OCI-LY7 (cell line): ENCODE measurements at regions not wholly inside any gene's neighbourhood (a gene's known extent, or its start where the extent isn't known, plus 50 kb on each side); places are given as distances from the start of the nearest gene placed in this dataset.

ENCODE experiments used
- EZH2phosphoT487 ChIP-seq: fragments of 200-600 bp; sonication (generic); IDR thresholded peaks from 2 replicates; pipeline ENCODE4 v1.6.1; 2018; ENCODE audit warnings: low read depth, borderline replicate concordance, mild to moderate bottlenecking, mixed run types, antibody characterized with exemption, low read length, moderate library complexity, mixed read lengths
- TF ChIP-seq, protein P1 (sequence below): fragments of 200-600 bp; sonication (generic); conservative IDR thresholded peaks from 2 replicates; pipeline ENCODE4 v1.5.1; 2014; ENCODE audit warnings: mild to moderate bottlenecking, antibody characterized with exemption, low read length, moderate library complexity, mixed read lengths

GRCh38 chr13:99900960-99901359 is 70.6 kb downstream of the ZIC5 start:
- TF ChIP-seq, protein P1, sequence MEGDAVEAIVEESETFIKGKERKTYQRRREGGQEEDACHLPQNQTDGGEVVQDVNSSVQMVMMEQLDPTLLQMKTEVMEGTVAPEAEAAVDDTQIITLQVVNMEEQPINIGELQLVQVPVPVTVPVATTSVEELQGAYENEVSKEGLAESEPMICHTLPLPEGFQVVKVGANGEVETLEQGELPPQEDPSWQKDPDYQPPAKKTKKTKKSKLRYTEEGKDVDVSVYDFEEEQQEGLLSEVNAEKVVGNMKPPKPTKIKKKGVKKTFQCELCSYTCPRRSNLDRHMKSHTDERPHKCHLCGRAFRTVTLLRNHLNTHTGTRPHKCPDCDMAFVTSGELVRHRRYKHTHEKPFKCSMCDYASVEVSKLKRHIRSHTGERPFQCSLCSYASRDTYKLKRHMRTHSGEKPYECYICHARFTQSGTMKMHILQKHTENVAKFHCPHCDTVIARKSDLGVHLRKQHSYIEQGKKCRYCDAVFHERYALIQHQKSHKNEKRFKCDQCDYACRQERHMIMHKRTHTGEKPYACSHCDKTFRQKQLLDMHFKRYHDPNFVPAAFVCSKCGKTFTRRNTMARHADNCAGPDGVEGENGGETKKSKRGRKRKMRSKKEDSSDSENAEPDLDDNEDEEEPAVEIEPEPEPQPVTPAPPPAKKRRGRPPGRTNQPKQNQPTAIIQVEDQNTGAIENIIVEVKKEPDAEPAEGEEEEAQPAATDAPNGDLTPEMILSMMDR, result no peak
- no peak for TF ChIP-seq EZH2phosphoT487
